K562 (cell line): ENCODE measurements at regions not wholly inside any gene's neighbourhood (a gene's known extent, or its start where the extent isn't known, plus 50 kb on each side); places are given as distances from the start of the nearest gene placed in this dataset.

Experiments
- ATAC-seq: fragments of 200-7000 bp; cut with Tn5 transposase; 3 replicates; pipeline ENCODE4 v1.9.1; 2020; ENCODE audit warnings: moderate library complexity
- BruUV-seq: library from RNA; stranded (reverse); fragments of 400-500 nt; replicated peaks from 2 replicates; lab custom pipeline; 2021; lab: Mats Ljungman, UMichigan
- CTCF ChIA-PET: fragments of 300-600 bp; formaldehyde crosslinking; extraction: SDS; loops from one replicate; lab custom pipeline; 2021; ENCODE audit warnings: low intra/inter-chr PET ratio; lab: Yijun Ruan, JAX
- POLR2A ChIA-PET: fragments of 300-600, 350-650 bp; sonication (Branson Sonifier 250); formaldehyde crosslinking; extraction: SDS; loops from one replicate; lab custom pipeline; 2021; ENCODE audit warnings: antibody characterized with exemption, inconsistent platforms; lab: Yijun Ruan, JAX
- DNase-seq, 4 experiments: peaks; one replicate each; pipeline versions ENCODE4 v3.0.0 to v3.0.0-alpha.2; 2011 to 2018; ENCODE audit warnings: low spot score in 3 of 4, mixed read lengths in 3 of 4; ENCODE audit errors: extremely low read depth in 1 of 4
- FAIRE-seq: peaks from 2 replicates; lab custom pipeline; 2011; peaks lifted over from hg19 to GRCh38; lab: Jason Lieb, UNC
- H2AFZ ChIP-seq: 2 replicates; pipeline ENCODE4 v1.6.0; 2011; ENCODE audit warnings: low read depth, low read length, control low read depth, inconsistent platforms
- H3K27ac ChIP-seq: fragments of 200-600 bp; 3 replicates; pipeline ENCODE4 v1.8.0; 2011; ENCODE audit warnings: low read depth, mild to moderate bottlenecking, control low read depth, inconsistent platforms, low read length, moderate library complexity, mixed read lengths; ENCODE audit errors: extremely low read depth
- H3K27me3 ChIP-seq, 2 experiments: fragments of 300-600 bp in 1 of 2; 2 replicates in 1 of 2; 3 replicates in 1 of 2; pipeline versions ENCODE4 v1.6.0 to v1.8.0; 2011; ENCODE audit warnings: inconsistent platforms in 2 of 2, low read length in 2 of 2, mild to moderate bottlenecking in 1 of 2, mixed read lengths in 1 of 2, moderate library complexity in 1 of 2; ENCODE audit not compliant: control insufficient read depth in 2 of 2, insufficient read depth in 2 of 2
- H3K36me3 ChIP-seq: fragments of 300-600 bp; 3 replicates; pipeline ENCODE4 v1.8.0; 2011; ENCODE audit warnings: mild to moderate bottlenecking, low read length, inconsistent platforms; ENCODE audit not compliant: control insufficient read depth, insufficient read depth
- H3K4me1 ChIP-seq, 2 experiments: fragments of 200-600 bp in 1 of 2; replicated peaks in 1 of 2; 2 replicates in 1 of 2; 3 replicates in 1 of 2; pipeline versions ENCODE4 v1.5.1 to v1.8.0; 2011; ENCODE audit warnings: inconsistent platforms in 2 of 2, low read length in 2 of 2, mild to moderate bottlenecking in 1 of 2, mixed read lengths in 1 of 2, moderate library complexity in 1 of 2; ENCODE audit not compliant: control insufficient read depth in 2 of 2, insufficient read depth in 2 of 2
- H3K4me2 ChIP-seq: 2 replicates; pipeline ENCODE4 v1.6.1; 2011; ENCODE audit warnings: low read length, control low read depth, inconsistent platforms, mixed read lengths; ENCODE audit not compliant: insufficient read depth
- H3K4me3 ChIP-seq: fragments of 200-600 bp; sonication (generic), shearing (Covaris generic); 2 replicates; pipeline ENCODE4 v1.5.1; 2016; ENCODE audit warnings: control low read depth, inconsistent platforms
- H3K79me2 ChIP-seq: fragments of 200-600 bp; 3 replicates; pipeline ENCODE4 v1.8.0; 2011; ENCODE audit warnings: low read length, inconsistent platforms; ENCODE audit not compliant: control insufficient read depth, insufficient read depth
- H3K9ac ChIP-seq, 2 experiments: 2 replicates each; pipeline versions ENCODE4 v1.6.0 to v1.6.1; 2011; ENCODE audit warnings: low read depth in 2 of 2, low read length in 2 of 2, control low read depth in 1 of 2, inconsistent platforms in 1 of 2, mild to moderate bottlenecking in 1 of 2, mixed read lengths in 1 of 2; ENCODE audit not compliant: insufficient read depth in 1 of 2
- H3K9me1 ChIP-seq: one replicate; pipeline ENCODE4 v1.6.0; 2011; ENCODE audit warnings: inconsistent platforms, mild to moderate bottlenecking, low read length, moderate library complexity; ENCODE audit not compliant: control insufficient read depth, insufficient read depth
- H3K9me3 ChIP-seq: replicated peaks from 2 replicates; pipeline ENCODE4 v1.5.1; 2011; ENCODE audit warnings: low read depth, low read length, inconsistent platforms; ENCODE audit not compliant: control insufficient read depth, insufficient read depth
- H4K20me1 ChIP-seq: replicated peaks from 2 replicates; pipeline ENCODE4 v1.6.1; 2011; ENCODE audit warnings: low read length, inconsistent platforms, mixed read lengths; ENCODE audit not compliant: control insufficient read depth, insufficient read depth
- ARHGAP35 ChIP-seq: fragments of 450-650 bp; IDR thresholded peaks from 2 replicates; pipeline ENCODE4 v1.6.1; 2018; ENCODE audit not compliant: partially characterized antibody
- GATAD2B ChIP-seq: fragments of 450-650 bp; IDR thresholded peaks from 2 replicates; pipeline ENCODE4 v1.6.1; 2017; ENCODE audit warnings: mild to moderate bottlenecking, borderline replicate concordance
- KLF1 ChIP-seq: fragments of 450-650 bp; IDR thresholded peaks from 2 replicates; pipeline ENCODE4 v1.6.1; 2016; ENCODE audit warnings: missing genetic modification characterization, missing compliant biosample characterization
- TOE1 ChIP-seq, 2 experiments: fragments of 450-650 bp in 1 of 2; sonication (generic) in 1 of 2; formaldehyde crosslinking in 1 of 2; IDR thresholded peaks; 2 replicates each; pipeline versions ENCODE4 v1.7.1 to v1.8.0; 2016 to 2022; ENCODE audit warnings: borderline replicate concordance in 2 of 2, mild to moderate bottlenecking in 2 of 2, antibody characterized with exemption in 1 of 2, inconsistent platforms in 1 of 2, low read depth in 1 of 2, missing genetic modification reagents in 1 of 2, moderate library complexity in 1 of 2
- ZBTB2 ChIP-seq: fragments of 450-650 bp; IDR thresholded peaks from 2 replicates; pipeline ENCODE4 v1.6.1; 2016; ENCODE audit warnings: antibody characterized with exemption
- ZNF24 ChIP-seq: fragments of 450-650 bp; IDR thresholded peaks from 2 replicates; pipeline ENCODE4 v1.6.1; 2016
- ZNF609 ChIP-seq: sonication (generic); formaldehyde crosslinking; IDR thresholded peaks from 2 replicates; pipeline ENCODE4 v1.8.1; 2023; ENCODE audit warnings: missing genetic modification reagents, mild to moderate bottlenecking, borderline replicate concordance
- ZNF639 ChIP-seq, 2 experiments: fragments of 200-800 bp in 1 of 2; sonication (Bioruptor generic) in 1 of 2; sonication (generic) in 1 of 2; formaldehyde crosslinking in 1 of 2; IDR thresholded peaks in 1 of 2; conservative IDR thresholded peaks in 1 of 2; 2 replicates each; pipeline versions ENCODE4 v1.5.0 to v1.6.1; 2016 to 2020; ENCODE audit warnings: missing compliant biosample characterization in 1 of 2, missing genetic modification characterization in 1 of 2, missing genetic modification reagents in 1 of 2
- in situ Hi-C: fragments of 300-500 bp; cut with MboI; formaldehyde crosslinking; loops from 4 replicates; pipeline ENCODE4 v1.15.0; 2018; ENCODE audit warnings: inconsistent platforms, mixed read lengths
- intact Hi-C: fragments of 100-400 bp; cut with micrococcal nuclease; formaldehyde crosslinking; loops from 2 replicates; pipeline ENCODE4 v1.14.2; 2022

- no peaks in the 10 kb centered on the region for H4K20me1 ChIP-seq
- H3K79me2 ChIP-seq: no peaks in the 10 kb centered on the region
- no peak for ATAC-seq
- TF ChIP-seq ZNF609 (CRISPR knock-in tag): no peak
- TF ChIP-seq ZNF639 (CRISPR knock-in tag; conservative IDR thresholded peaks at IDR 0.05 in 1 of 2, IDR thresholded peaks at IDR 0.05 in 1 of 2): no peak
- no peak for TF ChIP-seq ZNF24
- TF ChIP-seq ZBTB2: no peak
- TF ChIP-seq GATAD2B: no peak
- TF ChIP-seq ARHGAP35: no peak
- no peak for TF ChIP-seq KLF1
- TF ChIP-seq TOE1 (IDR thresholded peaks at IDR 0.05; ENCODE audit: borderline replicate concordance): no peak
- no peak for TF ChIP-seq TOE1 (CRISPR knock-in tag; IDR thresholded peaks at IDR 0.05; ENCODE audit: borderline replicate concordance, low read depth)
- no peaks in the 10 kb centered on the region for H3K9me3 ChIP-seq
- no peak overlapping the region for H3K4me2 ChIP-seq
- POLR2A ChIA-PET: no interaction called here
- H3K27me3 ChIP-seq: no peaks in the 10 kb centered on the region
- no peak for FAIRE-seq
- H2AFZ ChIP-seq: no peak overlapping the region
- H3K27ac ChIP-seq: no peak overlapping the region
- intact Hi-C loops (no loop called here), in situ Hi-C loops (no loop called here)
- no peak overlapping the region for H3K9ac ChIP-seq
- no peaks in the 10 kb centered on the region for H3K4me1 ChIP-seq
- no TSS peak for BruUV-seq
- DNase-seq: no peak
- CTCF ChIA-PET: no interaction called here
- no peaks in the 10 kb centered on the region for H3K36me3 ChIP-seq
- no peak overlapping the region for H3K4me3 ChIP-seq
- no peaks in the 10 kb centered on the region for H3K9me1 ChIP-seq
These were observed 134.8 kb downstream of the TMEM26 start for GRCh38 chr10:61318429-61318828.
